ENCODE measurements at regions not wholly inside any gene's neighbourhood (a gene's known extent, or its start where the extent isn't known, plus 50 kb on each side); places are given as distances from the start of the nearest gene placed in this dataset.
"Not testable (repeated sequence)": the region's sequence is repeated elsewhere in the genome, so short reads cannot be mapped to it uniquely, and the experiment has no call there.

DNA sequence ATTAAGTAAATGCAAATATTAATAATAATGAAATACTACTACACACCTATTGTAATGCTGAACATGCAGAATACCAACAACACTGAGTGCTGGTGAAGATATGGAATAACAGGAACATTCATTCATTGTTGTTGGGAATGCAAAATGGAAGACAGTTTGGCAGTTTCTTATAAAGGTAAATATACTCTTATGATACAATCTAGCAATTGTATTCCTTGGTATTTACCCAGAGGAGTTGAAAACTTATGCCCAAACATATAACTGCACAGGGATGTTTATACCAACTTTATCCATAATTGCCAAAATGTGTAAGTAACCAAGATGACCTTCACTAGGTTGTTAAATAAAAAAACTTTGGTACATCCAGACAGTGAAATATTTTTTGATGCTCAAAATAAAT is 636.8 kb downstream of the PRR16 start:
- no peak for DNase-seq (ENCODE audit: low spot score)

DNA sequence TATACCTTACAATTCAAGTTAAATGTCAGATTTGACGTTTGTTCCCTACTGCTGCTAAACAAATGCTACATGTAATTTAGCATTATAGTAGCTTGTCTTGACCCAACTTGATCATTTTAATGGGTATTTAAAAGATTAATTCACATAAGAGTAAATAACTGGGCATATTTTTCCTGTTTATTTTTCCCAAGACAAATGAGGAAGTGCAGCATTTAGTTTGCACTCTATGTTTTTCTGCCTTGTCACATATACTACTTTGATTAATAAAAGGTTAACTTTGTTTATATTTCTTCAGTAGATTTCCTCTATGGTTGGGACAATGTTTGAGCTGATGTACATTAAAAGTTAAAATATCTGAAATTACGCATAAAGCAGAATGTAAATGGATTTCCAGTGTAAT is 641.8 kb downstream of the PRR16 start:
- DNase-seq (ENCODE audit: low spot score): no peak

DNA sequence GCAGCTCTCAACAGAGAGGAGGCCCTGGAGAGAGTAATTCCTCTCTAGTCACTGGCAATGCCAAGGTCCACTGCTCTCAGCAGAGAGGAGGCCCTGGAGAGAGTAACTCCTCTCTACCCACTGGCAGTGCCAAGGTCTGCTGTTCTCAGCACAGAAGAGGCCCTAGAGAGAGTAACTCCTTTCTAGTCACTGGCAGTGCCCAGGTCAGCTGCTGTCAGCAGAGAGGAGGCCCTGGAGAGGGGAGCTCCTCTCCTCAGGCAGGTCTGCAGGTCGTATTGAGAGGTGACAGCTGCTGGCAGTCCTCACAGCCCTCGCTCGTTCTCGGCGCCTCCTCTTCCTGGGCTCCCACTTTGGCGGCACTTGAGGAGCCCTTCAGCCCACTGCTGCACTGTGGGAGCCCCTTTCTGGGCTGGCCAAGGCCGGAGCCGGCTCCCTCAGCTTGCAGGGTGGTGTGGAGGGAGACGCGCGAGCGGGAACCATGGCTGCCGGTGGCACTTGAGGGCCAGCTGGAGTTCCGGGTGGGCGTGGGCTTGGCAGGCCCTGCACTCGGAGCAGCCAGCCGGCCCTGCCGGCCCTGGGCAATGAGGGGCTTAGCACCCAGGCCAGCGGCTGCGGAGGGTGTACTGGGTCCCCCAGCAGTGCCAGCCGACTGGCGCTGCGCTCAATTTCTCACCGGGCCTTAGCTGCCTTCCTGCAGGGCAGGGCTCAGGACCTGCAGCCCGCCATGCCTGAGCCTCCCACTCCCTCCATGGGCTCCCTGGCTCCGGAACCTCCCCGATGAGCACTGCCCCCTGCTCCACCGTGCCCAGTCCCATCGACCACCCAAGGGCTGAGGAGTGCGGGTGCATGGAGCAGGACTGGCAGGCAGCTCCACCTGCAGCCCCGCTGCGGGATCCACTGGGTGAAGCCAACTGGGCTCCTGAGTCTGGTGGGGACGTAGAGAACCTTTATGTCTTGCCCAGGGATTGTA is 642.9 kb downstream of the PRR16 start:
- DNase-seq (ENCODE audit: low spot score): not testable (repeated sequence)

DNA sequence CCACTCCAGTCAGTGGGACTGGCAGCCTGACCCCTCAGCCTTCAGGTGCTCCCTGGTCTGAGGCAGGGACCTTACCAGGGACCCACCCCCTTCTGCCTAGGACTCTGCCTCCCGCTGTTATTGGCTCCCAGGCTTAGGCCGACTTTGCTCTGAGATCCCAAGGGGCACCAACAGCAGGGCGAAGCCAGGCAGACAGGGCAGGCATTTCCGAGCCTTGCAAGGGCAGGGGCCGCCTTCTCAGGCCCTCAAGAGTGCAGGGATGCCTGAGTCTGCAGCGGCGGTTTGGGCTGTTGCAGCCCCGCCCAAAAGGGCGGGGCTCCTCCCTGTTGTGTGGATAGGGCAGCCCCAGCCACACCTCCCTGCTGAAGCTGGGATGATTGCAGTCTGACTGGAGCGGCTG is 644.6 kb downstream of the PRR16 start:
- no peak for DNase-seq (ENCODE audit: low spot score)

DNA sequence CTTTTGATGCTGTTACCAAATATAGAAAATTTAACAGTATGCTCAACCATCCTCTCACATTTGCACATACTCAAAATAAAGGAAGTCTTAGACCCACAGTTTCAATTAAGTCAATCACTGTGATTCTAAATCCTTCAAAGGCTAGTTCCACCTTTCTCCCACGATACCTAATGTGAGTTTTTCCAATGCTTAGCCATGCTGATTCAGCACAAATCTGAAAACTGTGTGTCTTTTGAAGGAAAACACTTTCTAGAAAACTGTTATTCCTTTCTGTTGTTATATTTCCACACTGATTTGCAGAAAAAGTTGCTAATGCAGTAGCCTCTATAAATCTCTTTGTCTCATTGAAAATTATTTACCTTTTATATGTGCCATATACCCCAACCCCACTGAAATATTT is 645.7 kb downstream of the PRR16 start:
- DNase-seq (ENCODE audit: low spot score): no peak

DNA sequence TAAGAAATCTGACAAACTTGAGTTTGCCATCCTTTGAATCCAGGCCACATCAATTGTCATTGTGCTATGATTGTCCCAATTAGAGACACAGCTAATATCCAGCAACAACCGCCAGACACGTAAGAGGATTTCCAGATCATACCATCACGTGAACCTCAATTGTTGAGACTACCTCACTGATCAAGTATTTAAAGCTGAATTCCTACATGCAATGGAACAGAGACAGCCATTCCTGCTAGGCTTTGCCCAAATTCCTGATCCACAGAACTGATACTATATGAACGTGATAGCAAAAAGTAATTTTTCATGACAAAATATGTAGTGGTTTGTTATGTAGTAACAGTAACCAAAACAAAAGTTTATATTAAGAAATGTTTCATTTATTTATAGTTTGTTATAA is 657.7 kb downstream of the PRR16 start:
- no peak for DNase-seq (ENCODE audit: low spot score)

DNA sequence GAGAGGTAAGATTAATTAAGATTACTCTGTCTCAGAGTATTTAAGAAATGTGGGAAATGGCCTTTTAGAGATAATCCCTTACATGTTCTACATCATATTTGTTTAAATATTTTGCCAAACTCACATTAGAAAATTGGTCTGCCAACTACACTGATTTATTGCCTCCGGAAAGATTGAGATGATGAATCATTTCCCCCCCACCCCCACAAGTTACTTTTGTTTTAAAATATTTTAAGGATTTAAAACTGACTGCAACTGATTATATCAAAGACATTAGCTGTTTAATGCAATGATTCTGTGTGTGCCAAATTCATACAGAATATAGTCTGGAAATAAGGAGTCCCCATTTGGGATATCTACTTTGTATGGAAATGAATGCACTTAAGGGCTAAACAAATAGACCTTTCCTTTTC is 674.4 kb downstream of the PRR16 start:
- no peak for DNase-seq (ENCODE audit: low spot score)

DNA sequence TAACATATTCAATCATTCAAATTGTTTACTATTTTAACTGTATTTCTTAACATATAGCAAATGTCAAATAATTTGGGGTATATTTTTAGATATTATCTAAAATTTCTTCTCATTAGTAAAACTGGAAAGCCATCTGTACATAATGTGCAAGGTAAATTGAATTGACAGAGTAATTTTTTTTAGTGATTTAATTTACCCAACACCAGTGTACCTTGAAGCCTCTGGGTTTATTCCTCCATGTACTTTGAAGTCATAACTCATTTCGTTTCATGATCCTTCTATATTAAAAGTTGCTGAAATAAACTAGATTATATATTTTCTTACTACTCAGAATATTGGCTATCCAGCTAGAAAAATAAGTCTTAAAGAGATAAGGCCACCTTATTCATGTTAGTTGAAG is 674.9 kb downstream of the PRR16 start:
- no peak for DNase-seq (ENCODE audit: low spot score)

DNA sequence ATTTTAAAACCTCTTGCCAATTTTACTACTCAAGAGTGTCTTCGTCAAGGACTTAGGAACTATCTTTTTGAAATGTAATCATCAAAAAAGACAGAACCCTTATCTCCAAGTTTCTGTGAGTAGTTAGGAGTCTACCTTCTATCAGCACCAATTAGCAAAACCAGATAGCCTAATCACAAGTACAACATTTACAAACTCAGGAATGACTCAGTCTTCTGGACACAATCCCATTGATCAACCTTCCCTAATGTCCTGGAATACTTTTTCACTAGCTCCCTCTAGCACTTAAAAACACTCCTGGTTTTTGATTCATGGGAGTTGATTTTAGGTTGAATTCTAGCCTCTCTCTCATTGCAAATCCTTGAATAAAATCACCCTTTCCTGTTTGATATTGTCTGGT is 680.7 kb downstream of the PRR16 start:
- no peak for DNase-seq (ENCODE audit: low spot score)

DNA sequence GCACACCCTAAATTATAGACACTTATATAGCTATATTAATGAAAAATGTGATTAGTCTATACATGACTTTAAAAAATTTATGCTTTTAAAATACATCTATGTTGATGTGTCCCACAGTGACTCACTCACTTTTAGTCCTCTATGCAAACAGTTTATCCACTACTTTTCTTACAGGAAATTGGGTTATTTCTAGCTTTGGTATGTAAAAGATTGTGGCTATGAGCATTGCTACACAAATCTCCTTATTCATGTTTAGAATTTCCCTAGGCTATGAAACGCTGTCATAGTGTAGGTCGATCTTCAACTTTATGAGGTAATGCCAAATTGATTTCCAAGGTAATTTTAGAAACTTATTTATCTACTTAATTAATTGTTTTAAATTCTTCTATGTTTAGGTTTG is 687.4 kb downstream of the PRR16 start:
- no peak for DNase-seq (ENCODE audit: low spot score)

DNA sequence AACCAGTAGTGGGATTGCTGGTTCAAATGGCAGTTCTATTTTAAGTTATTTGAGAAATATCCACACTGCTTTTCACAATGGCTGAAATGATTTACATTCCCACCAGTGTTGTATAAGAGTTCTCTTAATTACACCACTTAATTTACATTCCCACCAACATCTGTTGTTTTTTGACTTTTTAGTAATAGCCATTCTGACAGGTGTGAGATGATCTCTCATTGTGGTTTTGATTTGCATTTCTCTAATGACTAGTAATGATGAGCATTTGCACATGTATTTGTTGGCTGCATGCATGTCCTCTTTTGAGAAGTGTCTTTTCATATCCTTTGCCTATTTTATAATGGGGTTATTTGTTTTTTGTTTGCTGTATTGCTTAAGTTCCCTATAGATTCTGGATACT is 688.3 kb downstream of the PRR16 start:
- no peak for DNase-seq (ENCODE audit: low spot score)

DNA sequence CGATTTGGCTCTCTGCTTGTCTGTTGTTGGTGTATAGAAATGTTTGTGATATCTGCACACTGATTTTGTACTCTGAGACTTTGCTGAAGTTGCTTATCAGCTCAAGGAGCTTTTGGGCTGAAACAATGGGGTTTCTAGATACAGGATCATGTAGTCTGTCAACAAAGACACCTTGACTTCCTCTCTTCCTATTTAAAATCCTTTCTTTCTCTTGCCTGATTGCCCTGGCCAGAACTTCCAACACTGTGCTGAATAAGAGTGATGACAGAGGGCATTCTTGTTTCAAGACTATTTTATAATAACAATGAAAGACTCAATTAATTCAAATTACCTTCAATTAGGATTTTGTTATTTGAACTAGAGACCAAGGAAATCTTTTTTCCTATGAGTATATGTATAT is 692.5 kb downstream of the PRR16 start:
- DNase-seq (ENCODE audit: low spot score): no peak

DNA sequence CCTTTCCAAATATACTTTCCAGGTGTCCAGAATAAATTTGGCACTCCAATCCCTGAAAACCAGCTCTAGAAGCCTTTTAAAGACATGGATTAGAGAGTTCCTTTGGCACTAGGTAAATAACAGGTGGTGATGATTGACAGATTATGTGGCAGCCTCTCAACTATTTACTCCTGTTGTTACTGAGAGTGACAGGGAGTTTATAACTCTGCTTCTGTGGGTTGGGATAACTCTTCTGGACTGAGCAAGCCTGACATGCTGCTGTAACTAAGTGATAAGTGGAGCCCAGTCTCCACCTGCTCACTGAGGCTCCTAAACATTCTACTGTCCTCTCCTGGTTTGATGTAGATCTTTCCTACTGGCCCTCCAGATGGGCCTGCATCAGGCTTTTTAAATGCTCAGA is 693.2 kb upstream of the FTMT start:
- DNase-seq (ENCODE audit: low spot score): no peak

DNA sequence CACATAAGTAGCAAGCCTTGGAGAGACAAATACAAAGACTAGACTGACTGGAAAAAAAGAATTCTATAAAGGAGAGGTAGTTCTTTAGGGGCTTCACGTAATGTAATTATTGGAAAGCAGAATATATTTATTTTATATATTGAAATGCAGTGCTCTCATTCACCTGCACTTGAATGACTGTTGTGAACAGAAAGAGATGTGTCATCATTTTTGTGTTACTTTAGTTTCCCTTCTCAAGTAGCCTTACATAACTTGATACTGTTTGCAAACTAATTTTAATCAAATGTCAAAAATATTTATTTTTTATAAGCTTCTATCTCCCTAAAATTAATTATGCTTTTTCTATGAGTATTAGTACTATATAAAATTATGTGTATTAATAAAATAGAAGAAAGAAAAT is 691.1 kb upstream of the FTMT start:
- DNase-seq (ENCODE audit: low spot score): no peak

DNA sequence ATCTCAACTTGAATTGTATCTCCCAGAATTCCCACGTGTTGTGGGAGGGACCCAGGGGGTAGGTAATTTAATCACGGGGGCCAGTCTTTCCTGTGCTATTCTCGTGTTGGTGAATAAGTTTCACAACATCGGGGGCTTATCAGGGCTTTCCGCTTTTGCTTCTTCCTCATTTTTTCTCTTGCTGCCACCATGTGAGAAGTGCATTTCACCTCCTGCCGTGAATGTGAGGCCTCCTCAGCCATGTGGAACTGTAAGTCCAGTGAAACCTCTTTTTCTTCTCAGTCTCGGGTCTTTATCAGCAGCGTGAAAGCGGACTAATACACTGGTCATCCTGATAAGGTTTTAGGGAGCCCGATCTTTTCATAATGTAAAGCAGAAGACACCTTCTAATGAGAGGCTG is 687.0 kb upstream of the FTMT start:
- DNase-seq (ENCODE audit: low spot score): no peak

DNA sequence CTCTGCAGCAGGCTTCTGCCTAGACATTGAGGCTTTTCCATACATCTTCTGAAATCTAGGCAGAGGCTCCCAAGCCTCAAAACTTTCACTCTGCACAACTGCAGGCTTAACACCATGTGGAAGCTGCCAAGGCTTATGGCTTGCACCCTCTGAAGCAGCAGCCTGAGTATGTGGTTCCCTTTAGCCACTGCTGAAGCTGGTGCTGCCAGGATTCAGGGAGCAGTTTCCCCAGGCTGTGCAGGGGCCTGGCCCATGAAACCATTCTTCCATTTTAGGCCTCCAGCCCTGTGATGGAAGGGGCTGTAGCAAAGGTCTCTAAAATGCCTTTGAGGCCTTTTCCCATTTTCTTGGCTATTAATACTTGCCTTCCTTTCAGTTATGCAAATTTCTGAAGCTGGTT is 680.3 kb upstream of the FTMT start:
- DNase-seq (ENCODE audit: low spot score): no peak

DNA sequence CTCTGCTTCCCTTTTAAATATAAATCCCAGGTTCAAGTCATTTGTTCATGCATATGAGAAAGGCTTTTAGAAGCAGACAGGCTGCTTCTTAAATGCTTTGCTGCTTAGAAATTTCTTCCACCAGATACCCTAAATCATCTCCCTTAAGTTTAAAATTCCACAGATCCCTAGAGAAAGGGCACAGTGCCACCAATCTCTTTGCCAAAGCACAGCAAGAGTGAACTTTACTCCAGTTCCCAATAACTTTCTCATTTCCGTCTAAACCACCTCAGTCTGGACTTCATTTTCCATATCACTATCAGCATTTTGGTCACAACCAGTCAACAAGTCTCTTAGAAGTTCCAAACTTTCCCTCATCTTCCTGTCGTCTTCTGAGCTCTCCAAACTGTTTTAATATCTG is 679.8 kb upstream of the FTMT start:
- DNase-seq (ENCODE audit: low spot score): no peak

DNA sequence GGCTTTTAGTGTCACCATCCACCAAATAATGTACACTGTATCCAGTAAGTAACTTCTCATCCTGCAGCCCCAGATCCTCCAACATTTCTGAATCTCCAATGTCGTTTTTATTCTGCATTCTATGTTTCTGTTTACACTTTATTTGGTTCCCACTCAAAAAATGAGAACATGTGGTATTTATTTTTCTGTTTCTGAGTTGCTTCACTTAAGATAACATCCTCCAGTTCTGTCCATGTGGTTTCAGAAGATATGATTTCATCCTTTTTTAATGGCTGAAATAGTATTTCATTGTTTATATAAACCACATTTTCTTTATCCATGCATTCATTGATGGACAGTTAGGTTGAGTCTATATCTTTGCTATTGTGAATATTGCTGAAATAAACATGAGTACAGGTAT is 677.3 kb upstream of the FTMT start:
- no peak for DNase-seq (ENCODE audit: low spot score)

DNA sequence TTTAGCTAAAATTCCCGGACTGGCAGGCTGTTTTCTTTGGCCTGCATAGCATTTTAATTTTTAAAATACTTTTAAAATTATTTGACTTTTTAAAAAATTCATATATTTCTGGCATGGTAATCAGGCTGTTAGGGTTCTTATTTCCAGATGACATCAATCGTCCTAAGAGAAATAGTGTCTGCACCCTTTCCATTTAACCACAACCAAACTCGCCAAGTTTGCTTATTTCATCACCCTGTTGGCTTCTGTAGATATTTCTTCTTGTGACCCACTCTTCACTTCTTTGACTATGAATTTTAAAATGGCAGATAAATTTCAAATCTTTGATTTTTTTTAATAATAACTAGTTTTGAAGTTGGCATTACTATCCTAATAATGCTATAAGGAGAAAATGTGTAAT is 675.7 kb upstream of the FTMT start:
- DNase-seq (ENCODE audit: low spot score): no peak

DNA sequence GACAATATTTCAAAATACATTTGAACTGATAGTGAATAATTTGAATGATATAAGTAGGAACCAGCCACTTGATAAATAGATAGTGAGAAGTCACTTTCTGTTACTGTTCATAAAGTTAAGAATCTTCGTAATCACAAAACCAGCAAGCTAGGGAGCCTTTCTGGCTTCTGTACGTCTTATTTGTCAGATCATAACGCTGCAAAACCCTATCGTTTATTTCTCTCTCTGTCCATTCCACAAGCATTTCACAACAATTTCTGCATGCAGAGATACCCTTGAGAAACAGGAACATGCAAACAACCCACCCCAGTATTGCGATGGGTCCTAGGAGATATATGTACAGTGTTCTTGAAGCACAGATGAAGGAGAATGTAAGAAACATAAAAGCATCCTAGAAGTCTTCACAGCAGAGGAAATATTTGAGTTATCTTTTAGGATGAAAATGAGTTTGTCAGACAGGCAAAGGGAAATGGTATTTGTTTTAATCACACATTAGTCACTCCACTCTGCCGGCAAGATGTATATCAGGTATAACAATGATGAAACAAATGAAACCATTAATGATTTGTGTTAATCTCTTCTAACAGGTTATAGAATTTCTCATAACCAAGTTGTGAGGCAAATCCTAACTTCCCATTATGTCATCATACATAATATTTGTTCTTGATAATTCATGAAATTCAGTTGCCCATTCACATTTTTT is 668.7 kb upstream of the FTMT start:
- DNase-seq (ENCODE audit: low spot score): no peak

DNA sequence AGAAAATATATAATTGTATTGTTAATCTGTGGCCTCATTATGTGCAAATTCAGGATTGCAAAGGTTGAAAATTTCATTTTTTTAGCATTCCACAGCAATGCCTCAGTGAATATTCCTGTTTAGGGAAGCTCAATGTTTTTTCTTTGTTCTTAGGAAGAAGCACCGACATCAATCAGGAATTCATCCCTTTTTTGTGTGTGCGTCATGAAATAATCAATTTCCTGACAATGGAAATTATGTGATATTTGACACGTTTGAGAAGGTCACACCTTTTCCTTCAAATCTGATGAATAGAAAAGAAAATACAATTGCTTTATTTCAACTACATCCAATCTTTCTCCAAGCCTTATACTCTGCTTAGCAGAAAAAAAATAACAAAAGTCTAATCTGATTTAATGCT is 662.8 kb upstream of the FTMT start:
- DNase-seq (ENCODE audit: low spot score): no peak

DNA sequence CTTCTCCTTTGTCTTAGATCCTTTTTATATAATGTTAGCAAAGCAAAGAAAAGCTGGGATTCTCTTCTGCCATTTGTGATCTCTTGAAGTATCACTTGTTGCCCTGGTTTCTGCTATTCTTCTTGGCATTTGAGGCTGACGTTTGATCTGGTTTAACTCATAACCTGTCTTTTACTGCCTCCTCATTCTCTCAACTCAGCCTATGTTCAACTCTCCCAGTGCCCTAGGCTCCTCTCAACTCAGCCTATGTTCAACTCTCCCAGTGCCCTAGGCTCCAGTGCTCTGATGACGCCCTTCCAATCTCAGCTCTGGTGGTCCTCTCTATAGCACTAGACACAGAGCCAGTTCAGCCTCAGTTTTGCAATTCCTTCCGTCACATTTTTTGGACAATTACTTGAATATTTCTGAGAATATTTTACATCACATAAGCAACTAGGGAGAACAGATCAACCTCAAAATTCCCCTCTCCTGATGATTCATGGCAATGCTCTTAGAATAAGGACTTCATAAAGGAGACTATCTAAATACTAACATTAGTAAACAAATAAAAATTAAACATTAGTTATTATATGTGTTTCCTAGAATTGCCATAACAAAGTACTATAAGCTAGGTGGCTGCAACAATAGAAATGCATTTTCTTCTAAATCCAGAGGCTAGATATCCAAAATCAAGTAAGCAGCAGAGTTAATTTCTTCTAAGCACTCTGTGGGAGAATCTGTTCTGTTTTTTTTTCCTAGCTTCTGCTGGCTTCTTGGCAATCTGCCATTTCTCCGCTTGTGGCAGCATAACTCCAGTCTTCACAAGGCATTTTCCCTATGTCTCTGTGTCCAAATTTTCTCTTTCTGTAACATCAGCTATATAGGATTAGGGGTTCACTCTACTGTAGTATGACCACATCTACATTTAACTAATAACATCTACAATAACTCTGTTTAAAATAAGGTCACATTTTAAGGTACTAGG is 662.1 kb upstream of the FTMT start:
- DNase-seq (ENCODE audit: low spot score): peak; percentile 7

Measured in putamen (tissue), 1 donor.